K562 (cell line): ENCODE measurements at regions not wholly inside any gene's neighbourhood (a gene's known extent, or its start where the extent isn't known, plus 50 kb on each side); places are given as distances from the start of the nearest gene placed in this dataset.

Source experiments
- ATAC-seq: fragments of 200-7000 bp; cut with Tn5 transposase; 3 replicates; pipeline ENCODE4 v1.9.1; 2020; ENCODE audit warnings: moderate library complexity
- BruUV-seq: library from RNA; stranded (reverse); fragments of 400-500 nt; replicated peaks from 2 replicates; lab custom pipeline; 2021; lab: Mats Ljungman, UMichigan
- CTCF ChIA-PET: fragments of 300-600 bp; formaldehyde crosslinking; extraction: SDS; loops from one replicate; lab custom pipeline; 2021; ENCODE audit warnings: low intra/inter-chr PET ratio; lab: Yijun Ruan, JAX
- POLR2A ChIA-PET: fragments of 300-600, 350-650 bp; sonication (Branson Sonifier 250); formaldehyde crosslinking; extraction: SDS; loops from one replicate; lab custom pipeline; 2021; ENCODE audit warnings: antibody characterized with exemption, inconsistent platforms; lab: Yijun Ruan, JAX
- DNase-seq, 4 experiments: peaks; one replicate each; pipeline versions ENCODE4 v3.0.0 to v3.0.0-alpha.2; 2011 to 2018; ENCODE audit warnings: low spot score in 3 of 4, mixed read lengths in 3 of 4; ENCODE audit errors: extremely low read depth in 1 of 4
- FAIRE-seq: peaks from 2 replicates; lab custom pipeline; 2011; peaks lifted over from hg19 to GRCh38; lab: Jason Lieb, UNC
- H2AFZ ChIP-seq: 2 replicates; pipeline ENCODE4 v1.6.0; 2011; ENCODE audit warnings: low read depth, low read length, control low read depth, inconsistent platforms
- H3K27ac ChIP-seq: fragments of 200-600 bp; 3 replicates; pipeline ENCODE4 v1.8.0; 2011; ENCODE audit warnings: low read depth, mild to moderate bottlenecking, control low read depth, inconsistent platforms, low read length, moderate library complexity, mixed read lengths; ENCODE audit errors: extremely low read depth
- H3K27me3 ChIP-seq, 2 experiments: fragments of 300-600 bp in 1 of 2; 2 replicates in 1 of 2; 3 replicates in 1 of 2; pipeline versions ENCODE4 v1.6.0 to v1.8.0; 2011; ENCODE audit warnings: inconsistent platforms in 2 of 2, low read length in 2 of 2, mild to moderate bottlenecking in 1 of 2, mixed read lengths in 1 of 2, moderate library complexity in 1 of 2; ENCODE audit not compliant: control insufficient read depth in 2 of 2, insufficient read depth in 2 of 2
- H3K36me3 ChIP-seq: fragments of 300-600 bp; 3 replicates; pipeline ENCODE4 v1.8.0; 2011; ENCODE audit warnings: mild to moderate bottlenecking, low read length, inconsistent platforms; ENCODE audit not compliant: control insufficient read depth, insufficient read depth
- H3K4me1 ChIP-seq, 2 experiments: fragments of 200-600 bp in 1 of 2; replicated peaks in 1 of 2; 2 replicates in 1 of 2; 3 replicates in 1 of 2; pipeline versions ENCODE4 v1.5.1 to v1.8.0; 2011; ENCODE audit warnings: inconsistent platforms in 2 of 2, low read length in 2 of 2, mild to moderate bottlenecking in 1 of 2, mixed read lengths in 1 of 2, moderate library complexity in 1 of 2; ENCODE audit not compliant: control insufficient read depth in 2 of 2, insufficient read depth in 2 of 2
- H3K4me2 ChIP-seq: 2 replicates; pipeline ENCODE4 v1.6.1; 2011; ENCODE audit warnings: low read length, control low read depth, inconsistent platforms, mixed read lengths; ENCODE audit not compliant: insufficient read depth
- H3K4me3 ChIP-seq: fragments of 200-600 bp; sonication (generic), shearing (Covaris generic); 2 replicates; pipeline ENCODE4 v1.5.1; 2016; ENCODE audit warnings: control low read depth, inconsistent platforms
- H3K79me2 ChIP-seq: fragments of 200-600 bp; 3 replicates; pipeline ENCODE4 v1.8.0; 2011; ENCODE audit warnings: low read length, inconsistent platforms; ENCODE audit not compliant: control insufficient read depth, insufficient read depth
- H3K9ac ChIP-seq, 2 experiments: 2 replicates each; pipeline versions ENCODE4 v1.6.0 to v1.6.1; 2011; ENCODE audit warnings: low read depth in 2 of 2, low read length in 2 of 2, control low read depth in 1 of 2, inconsistent platforms in 1 of 2, mild to moderate bottlenecking in 1 of 2, mixed read lengths in 1 of 2; ENCODE audit not compliant: insufficient read depth in 1 of 2
- H3K9me1 ChIP-seq: one replicate; pipeline ENCODE4 v1.6.0; 2011; ENCODE audit warnings: inconsistent platforms, mild to moderate bottlenecking, low read length, moderate library complexity; ENCODE audit not compliant: control insufficient read depth, insufficient read depth
- H3K9me3 ChIP-seq: replicated peaks from 2 replicates; pipeline ENCODE4 v1.5.1; 2011; ENCODE audit warnings: low read depth, low read length, inconsistent platforms; ENCODE audit not compliant: control insufficient read depth, insufficient read depth
- H4K20me1 ChIP-seq: replicated peaks from 2 replicates; pipeline ENCODE4 v1.6.1; 2011; ENCODE audit warnings: low read length, inconsistent platforms, mixed read lengths; ENCODE audit not compliant: control insufficient read depth, insufficient read depth
- KLF10 ChIP-seq: fragments of 250-450 bp; sonication (Bioruptor Pico); IDR thresholded peaks from 2 replicates; pipeline ENCODE4 v1.6.1; 2021; ENCODE audit warnings: matching md5 sums
- NFE2 ChIP-seq: IDR thresholded peaks from 2 replicates; pipeline ENCODE4 v1.6.1; 2014; ENCODE audit warnings: antibody characterized with exemption, low read depth
- RFX1 ChIP-seq: fragments of 450-650 bp; IDR thresholded peaks from 2 replicates; pipeline ENCODE4 v1.6.1; 2016; ENCODE audit warnings: mild to moderate bottlenecking, moderate library complexity
- SETDB1 ChIP-seq: IDR thresholded peaks from one replicate; pipeline ENCODE4 v1.6.1; 2012; ENCODE audit warnings: low read length, control low read depth, inconsistent platforms
- WGBS: fragments of 100-300 bp; shearing (Covaris generic); methylation state at CpG from one replicate; pipeline ENCODE4 v1.1.6; 2016; ENCODE audit warnings: low coverage, mixed read lengths; ENCODE audit not compliant: insufficient coverage; ENCODE audit errors: missing lambda C conversion rate; 5-methylcytosine and 5-hydroxymethylcytosine counted together
- in situ Hi-C: fragments of 300-500 bp; cut with MboI; formaldehyde crosslinking; loops from 4 replicates; pipeline ENCODE4 v1.15.0; 2018; ENCODE audit warnings: inconsistent platforms, mixed read lengths
- intact Hi-C: fragments of 100-400 bp; cut with micrococcal nuclease; formaldehyde crosslinking; loops from 2 replicates; pipeline ENCODE4 v1.14.2; 2022

DNA sequence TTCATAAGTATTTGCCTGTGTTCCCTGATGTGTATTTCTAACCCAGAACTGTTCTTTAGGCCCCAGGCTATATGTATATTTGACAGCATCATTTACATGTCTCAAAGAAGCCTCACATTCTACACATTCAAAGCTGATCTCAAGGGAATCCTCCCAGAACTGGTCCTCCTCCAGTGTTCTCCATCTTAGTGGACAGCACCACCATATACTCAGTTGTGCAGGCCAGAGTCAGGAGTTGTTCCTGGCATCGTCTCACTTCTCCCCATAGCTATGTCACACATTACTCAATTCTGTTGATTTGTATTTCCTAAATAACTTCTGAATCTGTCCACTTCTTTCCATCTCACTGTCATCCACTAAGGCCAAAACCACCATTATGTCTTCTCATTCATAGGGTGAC lies 82.8 kb upstream of the TRPC3 start:
- BruUV-seq = no TSS peak
- DNase-seq = no peak
- H2AFZ ChIP-seq = no peak overlapping the region
- intact Hi-C loops (no loop called here), in situ Hi-C loops (no loop called here)
- H4K20me1 ChIP-seq = no peaks in the 10 kb centered on the region
- POLR2A ChIA-PET = no interaction called here
- H3K9me1 ChIP-seq = no peaks in the 10 kb centered on the region
- H3K27ac ChIP-seq = no peak overlapping the region
- no peaks in the 10 kb centered on the region for H3K79me2 ChIP-seq
- H3K4me3 ChIP-seq = no peak overlapping the region
- peaks cover 0 to 2% of the 10 kb centered on the region in 2 experiments; a peak in 1 of 5 replicates for H3K4me1 ChIP-seq
- no peaks in the 10 kb centered on the region for H3K36me3 ChIP-seq
- CTCF ChIA-PET = no interaction called here
- no peak for TF ChIP-seq RFX1
- TF ChIP-seq NFE2 = no peak
- 0% methylated on average over 1 of the region's 1 CpG for WGBS
- ATAC-seq = no peak
- no peaks in the 10 kb centered on the region for H3K9me3 ChIP-seq
- H3K9ac ChIP-seq = no peak overlapping the region
- FAIRE-seq = no peak
- H3K4me2 ChIP-seq = no peak overlapping the region
- no peaks in the 10 kb centered on the region for H3K27me3 ChIP-seq

DNA sequence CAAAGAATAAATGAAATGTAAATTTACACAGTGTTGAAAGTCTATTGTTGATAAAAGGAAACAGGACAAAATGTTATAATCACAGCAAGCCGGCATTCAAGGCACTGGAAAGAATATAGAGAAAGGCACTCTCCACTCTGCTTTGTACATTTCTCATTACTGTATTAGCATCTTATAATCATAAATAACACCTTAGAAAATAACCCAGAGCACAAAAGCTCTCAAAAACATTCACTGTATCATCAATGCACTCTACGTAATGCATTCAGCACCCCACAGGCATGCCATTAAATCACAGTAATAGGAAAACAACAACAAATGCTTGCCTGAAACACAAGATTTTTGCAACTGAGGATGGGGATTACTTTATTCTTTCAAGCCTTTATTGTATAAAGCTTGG lies 75.3 kb upstream of the TRPC3 start:
- FAIRE-seq = no peak

More for the DNA sequence above, 75.3 kb upstream of the TRPC3 start:
- in situ Hi-C loops (no loop called here), intact Hi-C loops (no loop called here)
- no peaks in the 10 kb centered on the region for H4K20me1 ChIP-seq
- H3K9ac ChIP-seq = no peak overlapping the region
- no peaks in the 10 kb centered on the region for H3K27me3 ChIP-seq
- no peak overlapping the region for H3K4me2 ChIP-seq
- ATAC-seq (no peak), DNase-seq (no peak)
- BruUV-seq = no TSS peak
- no peak overlapping the region for H2AFZ ChIP-seq
- TF ChIP-seq KLF10 (CRISPR knock-in tag) (no peak), SETDB1 (no peak)
- H3K79me2 ChIP-seq = no peaks in the 10 kb centered on the region
- no peaks in the 10 kb centered on the region for H3K9me3 ChIP-seq
- no peaks in the 10 kb centered on the region for H3K9me1 ChIP-seq
- 0% methylated on average over 2 of the region's 2 CpGs for WGBS
- H3K27ac ChIP-seq = no peak overlapping the region
- H3K36me3 ChIP-seq = no peaks in the 10 kb centered on the region
- no peaks in the 10 kb centered on the region for H3K4me1 ChIP-seq
- CTCF ChIA-PET = no interaction called here
- no peak overlapping the region for H3K4me3 ChIP-seq
- POLR2A ChIA-PET = no interaction called here
